ENCODE measurements at regions not wholly inside any gene's neighbourhood (a gene's known extent, or its start where the extent isn't known, plus 50 kb on each side); places are given as distances from the start of the nearest gene placed in this dataset.

GRCh38 chr2:41414486-41415230 lies 633.2 kb upstream of the PKDCC start:
- no peak overlapping the region for H3K4me3 ChIP-seq
- DNase-seq, result no peak
- H3K27ac ChIP-seq, result no peak overlapping the region
- WGBS, 3 donors, result 47 to 56% (median 56%) methylated on average over 5 of the region's 5 CpGs
- no peaks in the 10 kb centered on the region for H3K36me3 ChIP-seq
- H3K4me1 ChIP-seq (ENCODE audit: insufficient read depth), result no peaks in the 10 kb centered on the region
- intact Hi-C loops (cut with DNase I), result no loop called here
- no peaks in the 10 kb centered on the region for H3K27me3 ChIP-seq
- no peak for TF ChIP-seq CTCF (IDR thresholded peaks at IDR 0.05)
- TF ChIP-seq POLR2A (IDR thresholded peaks at IDR 0.05), result no peak
- TF ChIP-seq EP300 (IDR thresholded peaks at IDR 0.05), result no peak
- H3K9me3 ChIP-seq, result no peaks in the 10 kb centered on the region

- 6 to 39% (median 16%) methylated on average over 1 of the region's 1 CpG for WGBS, 3 donors
- no peak for DNase-seq
- intact Hi-C loops (cut with DNase I), result no loop called here
- TF ChIP-seq CTCF (IDR thresholded peaks at IDR 0.05) (no peak), POLR2A (IDR thresholded peaks at IDR 0.05) (no peak), EP300 (IDR thresholded peaks at IDR 0.05) (no peak)
- Histone ChIP-seq H3K9me3 (no peaks in the 10 kb centered on the region), H3K36me3 (no peaks in the 10 kb centered on the region), H3K27ac (no peak overlapping the region), H3K4me3 (no peak overlapping the region), H3K4me1 (ENCODE audit: insufficient read depth) (no peaks in the 10 kb centered on the region), H3K27me3 (no peaks in the 10 kb centered on the region)
Observed at GRCh38 chr2:41417511-41417910, 630.3 kb upstream of the PKDCC start.

GRCh38 chr2:41420219-41420618 lies 627.6 kb upstream of the PKDCC start:
- TF ChIP-seq EP300 (IDR thresholded peaks at IDR 0.05), result no peak
- no peak for TF ChIP-seq CTCF (IDR thresholded peaks at IDR 0.05)
- TF ChIP-seq POLR2A (IDR thresholded peaks at IDR 0.05), result no peak
- no peak overlapping the region for H3K27ac ChIP-seq

GRCh38 chr2:41420872-41421271 lies 626.9 kb upstream of the PKDCC start:
- intact Hi-C loops (cut with DNase I), result no loop called here
- Histone ChIP-seq H3K27me3 (no peaks in the 10 kb centered on the region), H3K4me3 (no peak overlapping the region), H3K27ac (no peak overlapping the region), H3K9me3 (no peaks in the 10 kb centered on the region), H3K36me3 (no peaks in the 10 kb centered on the region), H3K4me1 (ENCODE audit: insufficient read depth) (no peaks in the 10 kb centered on the region)
- TF ChIP-seq CTCF (IDR thresholded peaks at IDR 0.05) (no peak), EP300 (IDR thresholded peaks at IDR 0.05) (no peak), POLR2A (IDR thresholded peaks at IDR 0.05) (no peak)
- DNase-seq, result no peak
- 91 to 94% (median 92%) methylated on average over 1 of the region's 1 CpG for WGBS, 3 donors

More at GRCh38 chr2:41420219-41420618, 627.6 kb upstream of the PKDCC start:
- DNase-seq, result no peak
- Histone ChIP-seq H3K27me3 (no peaks in the 10 kb centered on the region), H3K4me1 (ENCODE audit: insufficient read depth) (no peaks in the 10 kb centered on the region), H3K4me3 (no peak overlapping the region), H3K36me3 (no peaks in the 10 kb centered on the region), H3K9me3 (no peaks in the 10 kb centered on the region)
- intact Hi-C loops (cut with DNase I), result no loop called here
- 13 to 16% (median 14%) methylated on average over 3 of the region's 3 CpGs for WGBS, 3 donors
